H9 (cell line): ENCODE measurements at regions not wholly inside any gene's neighbourhood (a gene's known extent, or its start where the extent isn't known, plus 50 kb on each side); places are given as distances from the start of the nearest gene placed in this dataset.

Experiments used
- DNase-seq: peaks from one replicate; pipeline ENCODE4 v3.0.0-alpha.2; 2017
- H2AFZ ChIP-seq: one replicate; pipeline ENCODE4 v1.6.1; 2013; ENCODE audit warnings: mild to moderate bottlenecking, low read length, control low read depth, moderate library complexity
- H2AK5ac ChIP-seq: 2 replicates; pipeline ENCODE4 v1.6.1; 2013; ENCODE audit warnings: low read length, control low read depth, mixed read lengths; ENCODE audit not compliant: insufficient read length
- H2BK120ac ChIP-seq: one replicate; pipeline ENCODE4 v1.6.1; 2013; ENCODE audit warnings: low read depth, mild to moderate bottlenecking, low read length, control low read depth, inconsistent platforms; ENCODE audit not compliant: poor library complexity, severe bottlenecking
- H2BK12ac ChIP-seq: 2 replicates; pipeline ENCODE4 v1.6.1; 2013; ENCODE audit warnings: low read length, control low read depth, mixed read lengths, low read depth; ENCODE audit not compliant: insufficient read length
- H2BK15ac ChIP-seq: 2 replicates; pipeline ENCODE4 v1.6.1; 2013; ENCODE audit warnings: low read depth, low read length, control low read depth
- H2BK20ac ChIP-seq: one replicate; pipeline ENCODE4 v1.6.1; 2013; ENCODE audit warnings: low read depth, mild to moderate bottlenecking, low read length, control low read depth, inconsistent platforms; ENCODE audit not compliant: poor library complexity, severe bottlenecking
- H2BK5ac ChIP-seq: 2 replicates; pipeline ENCODE4 v1.6.1; 2013; ENCODE audit warnings: low read length, control low read depth, mixed read lengths; ENCODE audit not compliant: insufficient read length
- H3K14ac ChIP-seq: 2 replicates; pipeline ENCODE4 v1.6.1; 2013; ENCODE audit warnings: low read length, control low read depth; ENCODE audit not compliant: insufficient read depth
- H3K18ac ChIP-seq: 2 replicates; pipeline ENCODE4 v1.6.1; 2013; ENCODE audit warnings: low read depth, mild to moderate bottlenecking, mixed read lengths, low read length, control low read depth; ENCODE audit not compliant: insufficient read length
- H3K23ac ChIP-seq: 2 replicates; pipeline ENCODE4 v1.6.1; 2013; ENCODE audit warnings: low read length, control low read depth, mixed read lengths, low read depth; ENCODE audit not compliant: insufficient read length
- H3K23me2 ChIP-seq: 2 replicates; pipeline ENCODE4 v1.6.1; 2013; ENCODE audit warnings: low read depth, mild to moderate bottlenecking, mixed read lengths, low read length, control low read depth; ENCODE audit not compliant: insufficient read length, poor library complexity, severe bottlenecking
- H3K27ac ChIP-seq: 2 replicates; pipeline ENCODE4 v1.5.1; 2013; ENCODE audit warnings: low read length, control low read depth, mixed read lengths, low read depth; ENCODE audit not compliant: insufficient read length
- H3K27me3 ChIP-seq: 2 replicates; pipeline ENCODE4 v1.6.1; 2013; ENCODE audit warnings: low read length, control low read depth, inconsistent platforms; ENCODE audit not compliant: insufficient read depth
- H3K4ac ChIP-seq: 2 replicates; pipeline ENCODE4 v1.6.1; 2013; ENCODE audit warnings: low read depth, mild to moderate bottlenecking, control low read depth, inconsistent platforms, low read length, moderate library complexity
- H3K4me1 ChIP-seq: 2 replicates; pipeline ENCODE4 v1.6.1; 2013; ENCODE audit warnings: low read length, control low read depth, inconsistent platforms; ENCODE audit not compliant: insufficient read depth
- H3K4me2 ChIP-seq: 2 replicates; pipeline ENCODE4 v1.6.1; 2013; ENCODE audit warnings: low read length, control low read depth, mixed read lengths; ENCODE audit not compliant: insufficient read length, insufficient read depth
- H3K56ac ChIP-seq: 2 replicates; pipeline ENCODE4 v1.6.1; 2013; ENCODE audit warnings: low read depth, mild to moderate bottlenecking, mixed read lengths, low read length, control low read depth; ENCODE audit not compliant: insufficient read length
- H3K79me1 ChIP-seq: 2 replicates; pipeline ENCODE4 v1.6.1; 2013; ENCODE audit warnings: low read depth, mild to moderate bottlenecking, moderate library complexity, low read length, control low read depth, inconsistent platforms; ENCODE audit not compliant: insufficient read depth, poor library complexity, severe bottlenecking
- H3K79me2 ChIP-seq: 2 replicates; pipeline ENCODE4 v1.6.1; 2013; ENCODE audit warnings: low read length, control low read depth, inconsistent platforms; ENCODE audit not compliant: insufficient read depth
- H3K9ac ChIP-seq: 2 replicates; pipeline ENCODE4 v1.6.1; 2013; ENCODE audit warnings: low read length, control low read depth, mixed read lengths; ENCODE audit not compliant: insufficient read length; ENCODE audit errors: extremely low read depth
- H3K9me3 ChIP-seq: one replicate; pipeline ENCODE4 v1.6.1; 2013; ENCODE audit warnings: low read depth, low read length, inconsistent platforms; ENCODE audit not compliant: control insufficient read depth
- H3T11ph ChIP-seq: one replicate; pipeline ENCODE4 v1.6.1; 2013; ENCODE audit warnings: mild to moderate bottlenecking, low read length, control low read depth, inconsistent platforms
- H4K20me1 ChIP-seq: one replicate; pipeline ENCODE4 v1.6.1; 2013; ENCODE audit not compliant: control insufficient read depth, insufficient read length, insufficient read depth
- H4K5ac ChIP-seq: 2 replicates; pipeline ENCODE4 v1.6.1; 2013; ENCODE audit warnings: low read depth, mild to moderate bottlenecking, mixed read lengths, low read length, control low read depth; ENCODE audit not compliant: insufficient read length
- H4K8ac ChIP-seq: replicated peaks from 2 replicates; pipeline ENCODE4 v1.6.1; 2013; ENCODE audit warnings: low read length, control low read depth, mixed read lengths, low read depth; ENCODE audit not compliant: insufficient read length
- H4K91ac ChIP-seq: 2 replicates; pipeline ENCODE4 v1.6.1; 2013; ENCODE audit warnings: low read depth, mild to moderate bottlenecking, moderate library complexity, mixed read lengths, low read length, control low read depth; ENCODE audit not compliant: insufficient read length
- H3K27ac Mint-ChIP-seq, 3 experiments: 2 replicates in 2 of 3; 3 replicates in 1 of 3; pipeline ENCODE4 v1.8.0; 2020 to 2021; ENCODE audit warnings: mixed read lengths in 3 of 3, mild to moderate bottlenecking in 1 of 3, moderate library complexity in 1 of 3
- H3K27me3 Mint-ChIP-seq: 2 replicates; pipeline ENCODE4 v1.8.0; 2021; ENCODE audit warnings: low read depth, mild to moderate bottlenecking, moderate library complexity, mixed read lengths
- H3K36me3 Mint-ChIP-seq, 3 experiments: 2 replicates in 2 of 3; 3 replicates in 1 of 3; pipeline ENCODE4 v1.8.0; 2020 to 2021; ENCODE audit warnings: low read depth in 3 of 3, mixed read lengths in 3 of 3; ENCODE audit not compliant: insufficient read depth in 1 of 3
- H3K4me1 Mint-ChIP-seq, 2 experiments: 2 replicates each; pipeline ENCODE4 v1.8.0; 2020; ENCODE audit warnings: mixed read lengths in 2 of 2
- H3K4me3 Mint-ChIP-seq, 2 experiments: 2 replicates in 1 of 2; 3 replicates in 1 of 2; pipeline ENCODE4 v1.8.0; 2020 to 2021; ENCODE audit warnings: mild to moderate bottlenecking in 2 of 2, mixed read lengths in 2 of 2, moderate library complexity in 1 of 2
- H3K9me3 Mint-ChIP-seq, 2 experiments: 2 replicates in 1 of 2; 3 replicates in 1 of 2; pipeline ENCODE4 v1.8.0; 2020; ENCODE audit warnings: mild to moderate bottlenecking in 2 of 2, mixed read lengths in 2 of 2, moderate library complexity in 1 of 2
- CTCF ChIP-seq: fragments of 200-600 bp; sonication (generic); conservative IDR thresholded peaks from 3 replicates; pipeline ENCODE4 v1.8.0; 2021; ENCODE audit warnings: antibody characterized with exemption, mild to moderate bottlenecking
- WGBS: extraction: QIAGEN DNeasy Blood & Tissue Kit; methylation state at CpG from one replicate; pipeline ENCODE4 v1.1.7; 2013; ENCODE audit warnings: missing lambda C conversion rate, low lambda C conversion rate, mixed read lengths; ENCODE audit not compliant: insufficient read length; ENCODE audit errors: extremely low coverage; 5-methylcytosine and 5-hydroxymethylcytosine counted together

GRCh38 chrX:20746690-20747089, 480.0 kb upstream of the RPS6KA3 start:
- Histone ChIP-seq H2BK12ac (no peak overlapping the region), H4K20me1 (no peaks in the 10 kb centered on the region), H3K9me3 (peaks cover 14% of the 10 kb centered on the region), H3K27me3 (no peaks in the 10 kb centered on the region), H3K4me2 (no peak overlapping the region), H2AFZ (no peak overlapping the region), H3K23ac (no peak overlapping the region), H3K79me1 (no peaks in the 10 kb centered on the region), H4K8ac (no peak overlapping the region), H3K14ac (no peak overlapping the region), H3K4me1 (no peaks in the 10 kb centered on the region), H2BK120ac (no peak overlapping the region), H3K27ac (no peak overlapping the region), H3K9ac (no peak overlapping the region), H2BK15ac (no peak overlapping the region), H2BK20ac (no peak overlapping the region), H3T11ph (no peak overlapping the region), H2BK5ac (no peak overlapping the region), H4K5ac (no peak overlapping the region), H3K23me2 (no peaks in the 10 kb centered on the region), H3K18ac (no peak overlapping the region), H3K79me2 (no peaks in the 10 kb centered on the region), H3K4ac (no peak overlapping the region), H3K56ac (no peak overlapping the region), H4K91ac (no peak overlapping the region), H2AK5ac (no peak overlapping the region)
- TF ChIP-seq CTCF: no peak
- no peak for DNase-seq
- no peak overlapping the region for H3K4me3 Mint-ChIP-seq
- H3K27me3 Mint-ChIP-seq: no peaks in the 10 kb centered on the region
- H3K27ac Mint-ChIP-seq: no peak overlapping the region
- peaks cover 3 to 6% of the 10 kb centered on the region in 2 experiments; a peak in 2 of 4 replicates for H3K4me1 Mint-ChIP-seq
- H3K36me3 Mint-ChIP-seq: peaks cover 0 to 3% (median 0%) of the 10 kb centered on the region in 3 experiments; a peak in 2 of 7 replicates
- H3K9me3 Mint-ChIP-seq: peaks cover 0 to 28% of the 10 kb centered on the region in 2 experiments; a peak in 3 of 5 replicates
- WGBS: no CpG with 5 or more reads among the region's 1 CpG
